ENCODE measurements at regions not wholly inside any gene's neighbourhood (a gene's known extent, or its start where the extent isn't known, plus 50 kb on each side); places are given as distances from the start of the nearest gene placed in this dataset.

- Histone ChIP-seq H3K36me3 (no peaks in the 10 kb centered on the region), H3K27ac (no peak overlapping the region), H3K9me3 (no peaks in the 10 kb centered on the region), H3K4me3 (no peak overlapping the region), H3K27me3 (no peaks in the 10 kb centered on the region), H3K4me1 (no peaks in the 10 kb centered on the region)
- WGBS, 2 donors: 76 to 80% methylated on average over 4 of the region's 4 CpGs
- DNase-seq (no peak), ATAC-seq (no peak), FAIRE-seq (no peak)
- TF ChIP-seq, protein P1, sequence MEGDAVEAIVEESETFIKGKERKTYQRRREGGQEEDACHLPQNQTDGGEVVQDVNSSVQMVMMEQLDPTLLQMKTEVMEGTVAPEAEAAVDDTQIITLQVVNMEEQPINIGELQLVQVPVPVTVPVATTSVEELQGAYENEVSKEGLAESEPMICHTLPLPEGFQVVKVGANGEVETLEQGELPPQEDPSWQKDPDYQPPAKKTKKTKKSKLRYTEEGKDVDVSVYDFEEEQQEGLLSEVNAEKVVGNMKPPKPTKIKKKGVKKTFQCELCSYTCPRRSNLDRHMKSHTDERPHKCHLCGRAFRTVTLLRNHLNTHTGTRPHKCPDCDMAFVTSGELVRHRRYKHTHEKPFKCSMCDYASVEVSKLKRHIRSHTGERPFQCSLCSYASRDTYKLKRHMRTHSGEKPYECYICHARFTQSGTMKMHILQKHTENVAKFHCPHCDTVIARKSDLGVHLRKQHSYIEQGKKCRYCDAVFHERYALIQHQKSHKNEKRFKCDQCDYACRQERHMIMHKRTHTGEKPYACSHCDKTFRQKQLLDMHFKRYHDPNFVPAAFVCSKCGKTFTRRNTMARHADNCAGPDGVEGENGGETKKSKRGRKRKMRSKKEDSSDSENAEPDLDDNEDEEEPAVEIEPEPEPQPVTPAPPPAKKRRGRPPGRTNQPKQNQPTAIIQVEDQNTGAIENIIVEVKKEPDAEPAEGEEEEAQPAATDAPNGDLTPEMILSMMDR (IDR thresholded peaks at IDR 0.05): no peak
- intact Hi-C loops (cut with DNase I): no loop called here
Observed at GRCh38 chr6:137545073-137545472, 50.9 kb upstream of the OLIG3 start.

- WGBS, 2 donors: 60 to 68% methylated on average over 1 of the region's 1 CpG
- Histone ChIP-seq H3K36me3 (no peaks in the 10 kb centered on the region), H3K9me3 (no peaks in the 10 kb centered on the region), H3K4me1 (no peaks in the 10 kb centered on the region), H3K4me3 (no peak overlapping the region), H3K27ac (no peak overlapping the region), H3K27me3 (no peaks in the 10 kb centered on the region)
- intact Hi-C loops (cut with DNase I): no loop called here
- FAIRE-seq (no peak), DNase-seq (no peak), ATAC-seq (no peak)
- TF ChIP-seq, protein P1 (IDR thresholded peaks at IDR 0.05): no peak
Observed at GRCh38 chr6:137547186-137547585, 53.0 kb upstream of the OLIG3 start.

DNA sequence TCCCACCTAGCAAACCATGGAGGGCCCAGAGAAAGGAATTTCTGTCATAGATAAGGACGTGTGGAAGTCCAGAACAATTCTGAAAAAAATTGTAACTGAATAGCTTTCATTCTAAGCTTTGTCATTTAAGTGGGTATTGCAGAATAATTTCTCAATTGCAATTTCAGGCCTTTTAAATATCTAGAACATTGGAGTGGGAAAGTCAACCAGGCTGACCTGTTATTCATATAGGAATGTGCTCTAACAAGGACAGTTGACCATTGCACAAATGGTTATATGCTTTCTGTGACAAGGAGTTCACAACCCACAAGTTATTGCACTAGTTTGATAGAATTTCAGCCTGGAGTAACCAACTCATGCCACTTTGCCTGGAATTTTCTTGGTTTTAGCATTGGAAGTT, 53.4 kb upstream of the OLIG3 start:
- FAIRE-seq: no peak
- intact Hi-C loops (cut with DNase I): no loop called here

DNA sequence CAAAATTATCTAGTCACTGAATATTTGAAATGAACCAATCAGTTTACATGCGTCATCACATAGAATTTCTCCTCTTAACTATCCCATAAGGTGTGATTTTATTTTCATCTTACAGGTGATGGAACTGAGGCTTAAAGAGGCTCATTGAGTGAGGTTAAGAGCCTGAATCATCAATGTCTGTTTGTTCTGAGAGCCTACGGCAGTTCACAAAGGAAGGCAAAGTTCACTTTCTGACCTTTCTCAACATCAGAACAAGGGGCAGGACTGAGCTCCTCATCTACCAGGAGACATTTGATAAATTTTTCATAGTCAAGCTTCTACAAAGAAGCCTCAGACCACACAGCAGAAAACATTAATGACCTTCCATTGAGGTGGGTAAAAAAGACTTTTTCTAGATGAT, 54.9 kb upstream of the OLIG3 start:
- no peaks in the 10 kb centered on the region for H3K27me3 ChIP-seq
- intact Hi-C loops (cut with DNase I): no loop called here
- H3K36me3 ChIP-seq: no peaks in the 10 kb centered on the region
- H3K4me3 ChIP-seq: no peak overlapping the region
- ATAC-seq: no peak
- 66% methylated on average over 2 of the region's 2 CpGs for WGBS, 2 donors
- no peak for DNase-seq
- H3K4me1 ChIP-seq: no peaks in the 10 kb centered on the region
- H3K9me3 ChIP-seq: no peaks in the 10 kb centered on the region
- FAIRE-seq: no peak
- no peak overlapping the region for H3K27ac ChIP-seq
- TF ChIP-seq, protein P1 (IDR thresholded peaks at IDR 0.05): no peak

More for the DNA sequence above, 53.4 kb upstream of the OLIG3 start:
- Histone ChIP-seq H3K4me1 (no peaks in the 10 kb centered on the region), H3K9me3 (no peaks in the 10 kb centered on the region), H3K27me3 (no peaks in the 10 kb centered on the region), H3K36me3 (no peaks in the 10 kb centered on the region), H3K4me3 (no peak overlapping the region), H3K27ac (no peak overlapping the region)
- TF ChIP-seq, protein P1 (IDR thresholded peaks at IDR 0.05): no peak
- ATAC-seq (no peak), DNase-seq (no peak)
- WGBS, 2 donors: 52 to 57% methylated on average over 1 of the region's 1 CpG

DNA sequence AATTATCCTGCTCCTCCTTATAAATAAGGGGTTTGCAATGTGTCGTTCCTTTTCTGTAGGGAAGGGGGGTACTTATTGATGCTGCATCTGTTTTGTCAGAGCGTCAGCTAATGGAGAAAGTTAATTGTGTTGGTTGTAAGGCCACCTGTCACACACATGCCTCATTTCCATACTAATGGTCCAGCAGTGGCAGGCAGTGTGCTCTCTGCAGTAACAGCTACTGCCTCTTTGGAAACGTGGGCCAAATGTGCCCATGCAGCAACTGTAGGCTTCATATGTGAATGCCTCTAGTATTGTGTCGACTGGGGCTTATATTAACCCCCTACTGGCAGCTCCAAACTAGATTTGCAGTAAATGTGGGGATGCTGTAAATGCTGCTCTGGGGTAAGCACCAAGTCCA, 56.3 kb upstream of the OLIG3 start:
- no peaks in the 10 kb centered on the region for H3K4me1 ChIP-seq
- no peaks in the 10 kb centered on the region for H3K36me3 ChIP-seq
- FAIRE-seq (no peak), ATAC-seq (no peak), DNase-seq (no peak)
- WGBS, 2 donors: 24 to 27% methylated on average over 4 of the region's 4 CpGs
- no peak overlapping the region for H3K4me3 ChIP-seq
- H3K27ac ChIP-seq: no peak overlapping the region
- intact Hi-C loops (cut with DNase I): no loop called here
- TF ChIP-seq, protein P1 (IDR thresholded peaks at IDR 0.05): no peak
- no peaks in the 10 kb centered on the region for H3K27me3 ChIP-seq
- no peaks in the 10 kb centered on the region for H3K9me3 ChIP-seq
